ENCODE measurements at regions not wholly inside any gene's neighbourhood (a gene's known extent, or its start where the extent isn't known, plus 50 kb on each side); places are given as distances from the start of the nearest gene placed in this dataset.

- no peaks in the 10 kb centered on the region for H3K9me3 Mint-ChIP-seq
- H3K27ac Mint-ChIP-seq: no peak overlapping the region
- H3K4me3 Mint-ChIP-seq: no peak overlapping the region
- no peaks in the 10 kb centered on the region for H3K36me3 Mint-ChIP-seq (ENCODE audit: low read depth)
- no peaks in the 10 kb centered on the region for H3K4me1 Mint-ChIP-seq
- DNase-seq: no peak
- CTCF ChIA-PET: no interaction called here
- POLR2A ChIA-PET: no interaction called here
- H3K27me3 Mint-ChIP-seq: no peaks in the 10 kb centered on the region
These were observed 445.2 kb upstream of the MDFIC2 start for GRCh38 chr3:70757658-70758057.

GRCh38 chr3:70755526-70755925, 443.1 kb upstream of the MDFIC2 start:
- no peaks in the 10 kb centered on the region for H3K9me3 Mint-ChIP-seq
- peaks cover 3% of the 10 kb centered on the region for H3K27me3 Mint-ChIP-seq
- POLR2A ChIA-PET: no interaction called here
- H3K4me1 Mint-ChIP-seq: no peaks in the 10 kb centered on the region
- CTCF ChIA-PET: no interaction called here
- no peak overlapping the region for H3K4me3 Mint-ChIP-seq
- no peaks in the 10 kb centered on the region for H3K36me3 Mint-ChIP-seq (ENCODE audit: low read depth)
- no peak for DNase-seq
- no peak overlapping the region for H3K27ac Mint-ChIP-seq

- H3K27me3 Mint-ChIP-seq: peaks cover 7% of the 10 kb centered on the region
- no peak for DNase-seq
- POLR2A ChIA-PET: no interaction called here
- H3K36me3 Mint-ChIP-seq (ENCODE audit: low read depth): no peaks in the 10 kb centered on the region
- H3K9me3 Mint-ChIP-seq: no peaks in the 10 kb centered on the region
- no peaks in the 10 kb centered on the region for H3K4me1 Mint-ChIP-seq
- no peak overlapping the region for H3K27ac Mint-ChIP-seq
- H3K4me3 Mint-ChIP-seq: no peak overlapping the region
- CTCF ChIA-PET: no interaction called here
These were observed 441.9 kb upstream of the MDFIC2 start for GRCh38 chr3:70754314-70754713.

- Mint-ChIP-seq H3K36me3 (ENCODE audit: low read depth) (no peaks in the 10 kb centered on the region), H3K4me1 (no peaks in the 10 kb centered on the region), H3K27ac (no peak overlapping the region), H3K27me3 (peaks cover 8% of the 10 kb centered on the region), H3K9me3 (no peaks in the 10 kb centered on the region), H3K4me3 (no peak overlapping the region)
- DNase-seq: no peak
- ChIA-PET CTCF (no interaction called here), POLR2A (no interaction called here)
These were observed 441.1 kb upstream of the MDFIC2 start for GRCh38 chr3:70753572-70753971.

- Mint-ChIP-seq H3K36me3 (ENCODE audit: low read depth) (no peaks in the 10 kb centered on the region), H3K27me3 (peaks cover 12% of the 10 kb centered on the region), H3K4me1 (no peaks in the 10 kb centered on the region), H3K4me3 (no peak overlapping the region), H3K9me3 (no peaks in the 10 kb centered on the region), H3K27ac (no peak overlapping the region)
- ChIA-PET POLR2A (no interaction called here), CTCF (no interaction called here)
- DNase-seq: no peak
These were observed 439.6 kb upstream of the MDFIC2 start for GRCh38 chr3:70752051-70752450.

GRCh38 chr3:70749122-70749521, 436.7 kb upstream of the MDFIC2 start:
- POLR2A ChIA-PET: no interaction called here

GRCh38 chr3:70748593-70748992, 436.2 kb upstream of the MDFIC2 start:
- H3K36me3 Mint-ChIP-seq (ENCODE audit: low read depth): no peaks in the 10 kb centered on the region
- peaks cover 16% of the 10 kb centered on the region for H3K27me3 Mint-ChIP-seq
- no peaks in the 10 kb centered on the region for H3K9me3 Mint-ChIP-seq
- no peaks in the 10 kb centered on the region for H3K4me1 Mint-ChIP-seq
- no peak overlapping the region for H3K4me3 Mint-ChIP-seq
- H3K27ac Mint-ChIP-seq: no peak overlapping the region
- DNase-seq: no peak
- ChIA-PET POLR2A (no interaction called here), CTCF (interaction anchor here (0.6 kb wide), 1 partner anchor 600 kb away, joined by 3 read pairs; no protein-coding TSS in a partner anchor)

More at GRCh38 chr3:70749122-70749521, 436.7 kb upstream of the MDFIC2 start:
- Mint-ChIP-seq H3K27me3 (peaks cover 16% of the 10 kb centered on the region), H3K4me1 (no peaks in the 10 kb centered on the region), H3K4me3 (no peak overlapping the region), H3K27ac (no peak overlapping the region), H3K36me3 (ENCODE audit: low read depth) (no peaks in the 10 kb centered on the region), H3K9me3 (no peaks in the 10 kb centered on the region)
- no peak for DNase-seq
- CTCF ChIA-PET: interaction anchor here (0.6 kb wide), 1 partner anchor 600 kb away, joined by 3 read pairs; no protein-coding TSS in a partner anchor

GRCh38 chr3:70747847-70748246, 435.4 kb upstream of the MDFIC2 start:
- no peaks in the 10 kb centered on the region for H3K4me1 Mint-ChIP-seq
- H3K36me3 Mint-ChIP-seq (ENCODE audit: low read depth): no peaks in the 10 kb centered on the region
- no peak for DNase-seq
- H3K27me3 Mint-ChIP-seq: peaks cover 16% of the 10 kb centered on the region
- no peak overlapping the region for H3K27ac Mint-ChIP-seq
- ChIA-PET CTCF (no interaction called here), POLR2A (no interaction called here)
- no peaks in the 10 kb centered on the region for H3K9me3 Mint-ChIP-seq
- no peak overlapping the region for H3K4me3 Mint-ChIP-seq

- peaks cover 9% of the 10 kb centered on the region for H3K27me3 Mint-ChIP-seq
- no peak overlapping the region for H3K27ac Mint-ChIP-seq
- H3K4me3 Mint-ChIP-seq: no peak overlapping the region
- POLR2A ChIA-PET: no interaction called here
- H3K9me3 Mint-ChIP-seq: no peaks in the 10 kb centered on the region
- CTCF ChIA-PET: no interaction called here
- no peak for DNase-seq
- H3K36me3 Mint-ChIP-seq (ENCODE audit: low read depth): no peaks in the 10 kb centered on the region
- no peaks in the 10 kb centered on the region for H3K4me1 Mint-ChIP-seq
These were observed 432.1 kb upstream of the MDFIC2 start for GRCh38 chr3:70744536-70744935.

GRCh38 chr3:70743754-70744153, 431.3 kb upstream of the MDFIC2 start:
- Mint-ChIP-seq H3K27me3 (peaks cover 9% of the 10 kb centered on the region), H3K4me1 (no peaks in the 10 kb centered on the region)
- POLR2A ChIA-PET: no interaction called here

GRCh38 chr3:70742081-70742480, 429.6 kb upstream of the MDFIC2 start:
- H3K9me3 Mint-ChIP-seq: no peaks in the 10 kb centered on the region
- H3K27ac Mint-ChIP-seq: no peak overlapping the region
- no peaks in the 10 kb centered on the region for H3K36me3 Mint-ChIP-seq (ENCODE audit: low read depth)
- DNase-seq: no peak
- H3K27me3 Mint-ChIP-seq: peaks cover 4% of the 10 kb centered on the region
- H3K4me3 Mint-ChIP-seq: no peak overlapping the region
- POLR2A ChIA-PET: no interaction called here
- no peaks in the 10 kb centered on the region for H3K4me1 Mint-ChIP-seq
- CTCF ChIA-PET: no interaction called here

More at GRCh38 chr3:70743754-70744153, 431.3 kb upstream of the MDFIC2 start:
- CTCF ChIA-PET: no interaction called here
- DNase-seq: no peak
- H3K9me3 Mint-ChIP-seq: no peaks in the 10 kb centered on the region
- no peaks in the 10 kb centered on the region for H3K36me3 Mint-ChIP-seq (ENCODE audit: low read depth)
- H3K4me3 Mint-ChIP-seq: no peak overlapping the region
- H3K27ac Mint-ChIP-seq: no peak overlapping the region

- Mint-ChIP-seq H3K4me3 (no peak overlapping the region), H3K4me1 (no peaks in the 10 kb centered on the region)
- CTCF ChIA-PET: no interaction called here
These were observed 428.4 kb upstream of the MDFIC2 start for GRCh38 chr3:70740872-70741271.

GRCh38 chr3:70740071-70740470, 427.6 kb upstream of the MDFIC2 start:
- Mint-ChIP-seq H3K36me3 (ENCODE audit: low read depth) (no peaks in the 10 kb centered on the region), H3K4me3 (no peak overlapping the region), H3K27me3 (no peaks in the 10 kb centered on the region), H3K9me3 (no peaks in the 10 kb centered on the region), H3K27ac (no peak overlapping the region), H3K4me1 (no peaks in the 10 kb centered on the region)
- no peak for DNase-seq
- ChIA-PET CTCF (no interaction called here), POLR2A (no interaction called here)

More at GRCh38 chr3:70740872-70741271, 428.4 kb upstream of the MDFIC2 start:
- no peaks in the 10 kb centered on the region for H3K36me3 Mint-ChIP-seq (ENCODE audit: low read depth)
- no peaks in the 10 kb centered on the region for H3K9me3 Mint-ChIP-seq
- peaks cover 3% of the 10 kb centered on the region for H3K27me3 Mint-ChIP-seq
- no peak overlapping the region for H3K27ac Mint-ChIP-seq
- DNase-seq: no peak
- POLR2A ChIA-PET: no interaction called here

GRCh38 chr3:70738291-70738681, 425.8 kb upstream of the MDFIC2 start:
- no peaks in the 10 kb centered on the region for H3K36me3 Mint-ChIP-seq (ENCODE audit: low read depth)
- no peaks in the 10 kb centered on the region for H3K9me3 Mint-ChIP-seq
- H3K4me1 Mint-ChIP-seq: no peaks in the 10 kb centered on the region
- H3K4me3 Mint-ChIP-seq: no peak overlapping the region
- peaks cover 8% of the 10 kb centered on the region for H3K27me3 Mint-ChIP-seq
- CTCF ChIA-PET: no interaction called here
- H3K27ac Mint-ChIP-seq: no peak overlapping the region
- DNase-seq: no peak
- POLR2A ChIA-PET: no interaction called here
